ENCODE measurements at regions not wholly inside any gene's neighbourhood (a gene's known extent, or its start where the extent isn't known, plus 50 kb on each side); places are given as distances from the start of the nearest gene placed in this dataset.

- no peaks in the 10 kb centered on the region for H3K27me3 ChIP-seq (replicated peaks; ENCODE audit: insufficient read depth)
- no peak overlapping the region for H3K27ac ChIP-seq
- TF ChIP-seq CTCF (IDR thresholded peaks at IDR 0.05): no peak
- ATAC-seq (ENCODE audit: insufficient number of reproducible peaks, low FRiP score, low read depth): no peak
- no peaks in the 10 kb centered on the region for H3K36me3 ChIP-seq
- H3K9me3 ChIP-seq: no peaks in the 10 kb centered on the region
- no peaks in the 10 kb centered on the region for H3K4me1 ChIP-seq (ENCODE audit: control insufficient read depth in 1 of 2, low read depth in 2 of 2)
- H3K4me3 ChIP-seq: no peak overlapping the region
- no peak for DNase-seq (ENCODE audit: low spot score)
Measured at GRCh38 chr13:73129023-73129422, 70.2 kb downstream of the KLF5 start.
